ENCODE measurements at regions not wholly inside any gene's neighbourhood (a gene's known extent, or its start where the extent isn't known, plus 50 kb on each side); places are given as distances from the start of the nearest gene placed in this dataset.

DNA sequence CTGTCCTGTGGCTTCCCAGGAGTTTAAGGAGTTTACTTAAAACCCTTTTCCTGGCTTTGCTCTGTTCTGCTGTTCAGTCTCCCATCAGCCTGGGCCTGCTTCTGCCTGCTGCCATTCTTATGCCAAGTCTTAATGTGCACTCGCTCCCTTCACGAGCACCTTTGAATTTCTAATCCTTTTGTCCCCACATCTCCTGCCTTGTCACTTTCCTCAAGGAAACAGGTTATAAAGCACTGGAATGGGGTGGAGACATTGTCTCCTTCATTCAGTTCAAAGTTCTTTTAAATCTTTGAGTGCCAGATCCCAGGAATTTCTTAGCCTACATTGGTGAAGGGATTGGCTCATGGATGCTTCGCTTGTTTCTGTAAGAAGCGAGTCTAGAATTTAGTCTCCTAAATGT, 87.2 kb upstream of the LIFR start:
- DNase-seq (ENCODE audit: low spot score): no peak
- Histone ChIP-seq H2BK120ac (ENCODE audit: low read depth, low read length) (no peak overlapping the region), H4K91ac (ENCODE audit: low read depth, low read length, poor library complexity) (no peak overlapping the region), H2BK12ac (ENCODE audit: low read length) (no peak overlapping the region), H3K27me3 (ENCODE audit: control insufficient read depth in 3 of 3, insufficient read depth in 3 of 3, low read depth in 1 of 3, low read length in 3 of 3) (no peaks in the 10 kb centered on the region), H4K8ac (ENCODE audit: low read depth, low read length) (no peak overlapping the region), H3K79me1 (ENCODE audit: low read depth, low read length) (no peaks in the 10 kb centered on the region), H3K27ac (replicated peaks; ENCODE audit: low read length) (no peak overlapping the region), H3K36me3 (replicated peaks in 1 of 2; ENCODE audit: control insufficient read depth in 2 of 2, insufficient read depth in 2 of 2, low read length in 2 of 2) (no peaks in the 10 kb centered on the region), H2BK5ac (ENCODE audit: low read length) (no peak overlapping the region), H2AFZ (ENCODE audit: low read length) (peak overlapping the region; percentile 36), H3K9me3 (replicated peaks in 1 of 2; ENCODE audit: control insufficient read depth in 2 of 2, insufficient read depth in 1 of 2, low read depth in 1 of 2, low read length in 2 of 2) (no peaks in the 10 kb centered on the region), H3K9ac (ENCODE audit: low read depth, low read length, poor library complexity) (no peak overlapping the region), H3K14ac (ENCODE audit: low read length) (no peak overlapping the region), H3K23ac (ENCODE audit: low read depth, low read length, poor library complexity) (no peak overlapping the region), H3K18ac (ENCODE audit: low read length) (no peak overlapping the region), H3K4me1 (ENCODE audit: control insufficient read depth in 2 of 2, insufficient read depth in 1 of 2, low read depth in 1 of 2, low read length in 2 of 2) (peaks cover 1 to 3% of the 10 kb centered on the region in 2 donors), H3K4me2 (ENCODE audit: insufficient read depth, low read length, poor library complexity, severe bottlenecking) (no peak overlapping the region), H2AK5ac (ENCODE audit: low read depth, low read length) (no peak overlapping the region), H2BK15ac (ENCODE audit: low read length) (no peak overlapping the region), H3K4me3 (ENCODE audit: low read length in 2 of 2) (no peak overlapping the region), H3K4ac (ENCODE audit: low read length) (no peak overlapping the region)
- WGBS, 2 donors (ENCODE audit: extremely low coverage in 2 of 2, insufficient read length in 2 of 2, insufficient replicate concordance in 1 of 2): no CpG with 5 or more reads among the region's 4 CpGs

DNA sequence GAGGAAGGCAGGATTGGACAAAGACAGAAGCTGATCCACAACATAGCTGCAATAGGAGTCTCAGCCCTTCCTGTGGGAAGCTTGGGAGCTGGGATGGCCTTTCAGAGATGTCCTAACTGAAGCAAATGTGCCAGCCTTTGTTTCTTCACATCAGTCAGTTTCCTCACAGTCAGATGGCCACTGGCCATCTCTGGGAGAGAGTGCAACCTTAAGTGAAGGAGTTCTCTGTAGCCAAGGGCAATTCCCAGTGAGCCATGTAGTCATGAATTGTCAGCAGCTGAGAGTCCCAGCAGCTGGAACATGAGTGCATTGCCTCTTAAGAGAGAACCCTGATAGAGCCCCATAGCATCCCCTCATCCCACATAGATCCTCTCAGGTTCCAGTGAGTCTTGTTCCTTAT, 89.1 kb upstream of the LIFR start:
- H2BK12ac ChIP-seq (ENCODE audit: low read length): no peak overlapping the region
- no peak overlapping the region for H2AK5ac ChIP-seq (ENCODE audit: low read depth, low read length)
- H2AFZ ChIP-seq (ENCODE audit: low read length): no peak overlapping the region
- no peak overlapping the region for H4K91ac ChIP-seq (ENCODE audit: low read depth, low read length, poor library complexity)
- H2BK15ac ChIP-seq (ENCODE audit: low read length): no peak overlapping the region
- H3K9ac ChIP-seq (ENCODE audit: low read depth, low read length, poor library complexity): no peak overlapping the region
- H3K79me1 ChIP-seq (ENCODE audit: low read depth, low read length): no peaks in the 10 kb centered on the region
- no peak overlapping the region for H3K18ac ChIP-seq (ENCODE audit: low read length)
- no peaks in the 10 kb centered on the region for H3K27me3 ChIP-seq (ENCODE audit: control insufficient read depth in 3 of 3, insufficient read depth in 3 of 3, low read depth in 1 of 3, low read length in 3 of 3)
- no peak for DNase-seq (ENCODE audit: low spot score)
- no peak overlapping the region for H2BK5ac ChIP-seq (ENCODE audit: low read length)
- H2BK120ac ChIP-seq (ENCODE audit: low read depth, low read length): no peak overlapping the region
- H3K4me3 ChIP-seq (ENCODE audit: low read length in 2 of 2): no peak overlapping the region
- H3K23ac ChIP-seq (ENCODE audit: low read depth, low read length, poor library complexity): no peak overlapping the region
- no peak overlapping the region for H4K8ac ChIP-seq (ENCODE audit: low read depth, low read length)
- no peak overlapping the region for H3K27ac ChIP-seq (replicated peaks; ENCODE audit: low read length)
- H3K36me3 ChIP-seq (replicated peaks in 1 of 2; ENCODE audit: control insufficient read depth in 2 of 2, insufficient read depth in 2 of 2, low read length in 2 of 2): no peaks in the 10 kb centered on the region
- no peaks in the 10 kb centered on the region for H3K9me3 ChIP-seq (replicated peaks in 1 of 2; ENCODE audit: control insufficient read depth in 2 of 2, insufficient read depth in 1 of 2, low read depth in 1 of 2, low read length in 2 of 2)
- H3K4me1 ChIP-seq (ENCODE audit: control insufficient read depth in 2 of 2, insufficient read depth in 1 of 2, low read depth in 1 of 2, low read length in 2 of 2): peaks cover 3 to 4% of the 10 kb centered on the region in 2 donors
- no peak overlapping the region for H3K4me2 ChIP-seq (ENCODE audit: insufficient read depth, low read length, poor library complexity, severe bottlenecking)
- H3K4ac ChIP-seq (ENCODE audit: low read length): no peak overlapping the region
- H3K14ac ChIP-seq (ENCODE audit: low read length): no peak overlapping the region

DNA sequence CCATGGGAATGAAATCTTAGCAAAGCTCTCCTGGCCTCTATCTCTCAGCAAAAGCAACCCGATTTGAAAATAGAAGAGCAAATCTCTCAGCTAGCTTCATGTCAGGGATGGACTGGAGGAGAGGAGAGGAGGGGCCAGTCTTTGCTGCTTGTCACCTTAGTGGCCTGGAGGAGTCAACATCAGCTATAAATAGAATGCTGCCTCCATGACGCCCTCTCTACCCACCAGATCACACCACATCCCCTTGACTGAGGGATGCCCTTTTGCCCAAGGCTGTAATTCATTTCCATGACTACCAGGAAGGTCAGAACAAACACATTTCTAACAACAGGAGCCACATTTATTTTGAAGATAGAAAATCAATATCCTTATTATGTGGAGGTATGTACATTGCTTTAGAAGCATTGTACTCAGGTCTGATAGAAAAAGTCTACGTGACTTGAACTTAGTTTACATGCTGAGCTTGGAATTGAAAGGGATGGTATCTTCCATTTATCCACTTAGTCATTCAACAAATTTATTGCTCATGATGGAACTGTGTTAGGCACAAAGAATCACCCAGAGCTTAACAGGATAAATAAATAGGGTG, 92.4 kb upstream of the LIFR start:
- H3K4me3 ChIP-seq (ENCODE audit: low read length in 2 of 2): no peak overlapping the region
- H3K9me3 ChIP-seq (replicated peaks in 1 of 2; ENCODE audit: control insufficient read depth in 2 of 2, insufficient read depth in 1 of 2, low read depth in 1 of 2, low read length in 2 of 2): no peaks in the 10 kb centered on the region
- no peak overlapping the region for H3K9ac ChIP-seq (ENCODE audit: low read depth, low read length, poor library complexity)
- H3K23ac ChIP-seq (ENCODE audit: low read depth, low read length, poor library complexity): no peak overlapping the region
- no peak overlapping the region for H2BK120ac ChIP-seq (ENCODE audit: low read depth, low read length)
- H3K14ac ChIP-seq (ENCODE audit: low read length): no peak overlapping the region
- no peak for DNase-seq (ENCODE audit: low spot score)
- H3K18ac ChIP-seq (ENCODE audit: low read length): no peak overlapping the region
- no peak overlapping the region for H2BK5ac ChIP-seq (ENCODE audit: low read length)
- H3K4ac ChIP-seq (ENCODE audit: low read length): no peak overlapping the region
- H3K27ac ChIP-seq (replicated peaks; ENCODE audit: low read length): no peak overlapping the region
- H4K8ac ChIP-seq (ENCODE audit: low read depth, low read length): no peak overlapping the region
- no peaks in the 10 kb centered on the region for H3K79me1 ChIP-seq (ENCODE audit: low read depth, low read length)
- no peak overlapping the region for H3K4me2 ChIP-seq (ENCODE audit: insufficient read depth, low read length, poor library complexity, severe bottlenecking)
- peaks cover 0 to 4% of the 10 kb centered on the region in 2 donors for H3K4me1 ChIP-seq (ENCODE audit: control insufficient read depth in 2 of 2, insufficient read depth in 1 of 2, low read depth in 1 of 2, low read length in 2 of 2)
- no CpG with 5 or more reads among the region's 3 CpGs for WGBS, 2 donors (ENCODE audit: extremely low coverage in 2 of 2, insufficient read length in 2 of 2, insufficient replicate concordance in 1 of 2)
- no peak overlapping the region for H2BK15ac ChIP-seq (ENCODE audit: low read length)
- no peak overlapping the region for H2BK12ac ChIP-seq (ENCODE audit: low read length)
- no peak overlapping the region for H2AFZ ChIP-seq (ENCODE audit: low read length)
- no peak overlapping the region for H4K91ac ChIP-seq (ENCODE audit: low read depth, low read length, poor library complexity)
- H3K27me3 ChIP-seq (ENCODE audit: control insufficient read depth in 3 of 3, insufficient read depth in 3 of 3, low read depth in 1 of 3, low read length in 3 of 3): no peaks in the 10 kb centered on the region
- no peak overlapping the region for H2AK5ac ChIP-seq (ENCODE audit: low read depth, low read length)
- H3K36me3 ChIP-seq (replicated peaks in 1 of 2; ENCODE audit: control insufficient read depth in 2 of 2, insufficient read depth in 2 of 2, low read length in 2 of 2): no peaks in the 10 kb centered on the region

DNA sequence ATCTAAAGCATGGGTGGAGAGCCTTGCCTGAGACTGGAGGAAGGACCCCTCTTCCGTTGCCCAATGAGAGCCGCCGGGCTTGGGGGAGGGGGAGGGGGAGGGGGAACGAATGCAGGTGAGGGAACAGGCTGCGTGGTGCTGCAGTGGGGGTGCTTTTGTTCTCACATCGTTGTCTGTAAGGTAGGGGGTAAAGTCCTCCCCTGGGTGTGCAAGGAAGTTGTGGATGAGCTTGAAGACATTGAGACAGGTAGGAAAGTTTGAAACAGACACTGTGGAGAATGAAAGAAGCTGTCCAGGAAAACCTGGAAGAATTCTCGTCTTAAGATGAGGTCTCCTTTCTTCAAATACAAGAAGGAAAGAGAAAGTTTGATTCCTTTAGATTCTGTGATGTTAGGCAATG, 94.1 kb upstream of the LIFR start:
- no peak overlapping the region for H3K4me3 ChIP-seq (ENCODE audit: low read length in 2 of 2)
- no peak overlapping the region for H3K23ac ChIP-seq (ENCODE audit: low read depth, low read length, poor library complexity)
- H2BK12ac ChIP-seq (ENCODE audit: low read length): no peak overlapping the region
- H3K27me3 ChIP-seq (ENCODE audit: control insufficient read depth in 3 of 3, insufficient read depth in 3 of 3, low read depth in 1 of 3, low read length in 3 of 3): no peaks in the 10 kb centered on the region
- no peak overlapping the region for H4K91ac ChIP-seq (ENCODE audit: low read depth, low read length, poor library complexity)
- H4K8ac ChIP-seq (ENCODE audit: low read depth, low read length): no peak overlapping the region
- H2BK15ac ChIP-seq (ENCODE audit: low read length): no peak overlapping the region
- no peak overlapping the region for H2AK5ac ChIP-seq (ENCODE audit: low read depth, low read length)
- H3K9me3 ChIP-seq (replicated peaks in 1 of 2; ENCODE audit: control insufficient read depth in 2 of 2, insufficient read depth in 1 of 2, low read depth in 1 of 2, low read length in 2 of 2): no peaks in the 10 kb centered on the region
- no peak for DNase-seq (ENCODE audit: low spot score)
- H3K36me3 ChIP-seq (replicated peaks in 1 of 2; ENCODE audit: control insufficient read depth in 2 of 2, insufficient read depth in 2 of 2, low read length in 2 of 2): no peaks in the 10 kb centered on the region
- H3K14ac ChIP-seq (ENCODE audit: low read length): no peak overlapping the region
- H3K4me1 ChIP-seq (ENCODE audit: control insufficient read depth in 2 of 2, insufficient read depth in 1 of 2, low read depth in 1 of 2, low read length in 2 of 2): peaks cover 0 to 4% of the 10 kb centered on the region in 2 donors
- H2AFZ ChIP-seq (ENCODE audit: low read length): peak overlapping the region; percentile 78
- no peak overlapping the region for H3K18ac ChIP-seq (ENCODE audit: low read length)
- no peak overlapping the region for H2BK120ac ChIP-seq (ENCODE audit: low read depth, low read length)
- H3K79me1 ChIP-seq (ENCODE audit: low read depth, low read length): no peaks in the 10 kb centered on the region
- no peak overlapping the region for H3K27ac ChIP-seq (replicated peaks; ENCODE audit: low read length)
- no peak overlapping the region for H3K4ac ChIP-seq (ENCODE audit: low read length)
- no CpG with 5 or more reads among the region's 7 CpGs for WGBS, 2 donors (ENCODE audit: extremely low coverage in 2 of 2, insufficient read length in 2 of 2, insufficient replicate concordance in 1 of 2)
- no peak overlapping the region for H3K4me2 ChIP-seq (ENCODE audit: insufficient read depth, low read length, poor library complexity, severe bottlenecking)
- H2BK5ac ChIP-seq (ENCODE audit: low read length): no peak overlapping the region
- H3K9ac ChIP-seq (ENCODE audit: low read depth, low read length, poor library complexity): no peak overlapping the region

All from neuronal stem cell (in vitro differentiated cells).